H1 (cell line): ENCODE measurements at regions not wholly inside any gene's neighbourhood (a gene's known extent, or its start where the extent isn't known, plus 50 kb on each side); places are given as distances from the start of the nearest gene placed in this dataset.

Experiments
- CTCF ChIA-PET: fragments of 300-600 bp; sonication (Branson Sonifier 250); formaldehyde crosslinking; loops from one replicate; lab custom pipeline; 2021; ENCODE audit not compliant: partially characterized antibody; lab: Charles Lee
- POLR2A ChIA-PET: fragments of 300-600 bp; sonication (Branson Sonifier 250); formaldehyde crosslinking; loops from one replicate; lab custom pipeline; 2021; ENCODE audit warnings: inconsistent platforms; ENCODE audit not compliant: partially characterized antibody; lab: Charles Lee
- DNase-seq, 2 experiments: peaks; one replicate each; pipeline versions ENCODE4 v3.0.0 to v3.0.0-alpha.2; 2010 to 2022; ENCODE audit warnings: low spot score in 2 of 2, low read depth in 1 of 2, mixed read lengths in 1 of 2
- FAIRE-seq: peaks from 2 replicates; lab custom pipeline; 2011; peaks lifted over from hg19 to GRCh38; lab: Jason Lieb, UNC
- H2AFZ ChIP-seq: 2 replicates; pipeline ENCODE4 v1.8.1; 2012; ENCODE audit warnings: low read length, inconsistent platforms
- H2AK5ac ChIP-seq: 2 replicates; pipeline ENCODE4 v1.6.1; 2013; ENCODE audit warnings: low read depth, low read length
- H2BK120ac ChIP-seq: replicated peaks from 2 replicates; pipeline ENCODE3; 2013; ENCODE audit warnings: low read depth, low read length, inconsistent platforms
- H2BK12ac ChIP-seq: 2 replicates; pipeline ENCODE4 v1.6.1; 2013; ENCODE audit warnings: low read depth, low read length
- H2BK15ac ChIP-seq: 2 replicates; pipeline ENCODE4 v1.6.1; 2013; ENCODE audit warnings: low read length
- H2BK20ac ChIP-seq: 2 replicates; pipeline ENCODE4 v1.6.1; 2013; ENCODE audit warnings: low read length
- H2BK5ac ChIP-seq: 2 replicates; pipeline ENCODE4 v1.6.1; 2013; ENCODE audit warnings: low read depth, low read length
- H3K14ac ChIP-seq: 2 replicates; pipeline ENCODE4 v1.6.1; 2013; ENCODE audit warnings: inconsistent platforms; ENCODE audit not compliant: insufficient read length
- H3K18ac ChIP-seq: 2 replicates; pipeline ENCODE4 v1.6.1; 2013; ENCODE audit warnings: low read length; ENCODE audit errors: extremely low read depth
- H3K23ac ChIP-seq: 2 replicates; pipeline ENCODE4 v1.6.1; 2013; ENCODE audit warnings: inconsistent platforms; ENCODE audit not compliant: insufficient read length
- H3K23me2 ChIP-seq: 2 replicates; pipeline ENCODE4 v1.6.1; 2013; ENCODE audit warnings: low read depth, low read length
- H3K27ac ChIP-seq: 2 replicates; pipeline ENCODE4 v1.6.1; 2011; ENCODE audit warnings: low read depth, low read length, inconsistent platforms
- H3K27me3 ChIP-seq, 4 experiments: replicated peaks in 1 of 4; 1 replicate in 1 of 4; 2 replicates in 3 of 4; pipeline versions ENCODE4 v1.6.1 to v1.8.1; 2011 to 2013; ENCODE audit warnings: low read length in 3 of 4, mild to moderate bottlenecking in 3 of 4, inconsistent platforms in 2 of 4, mixed read lengths in 2 of 4, moderate library complexity in 1 of 4; ENCODE audit not compliant: control insufficient read depth in 3 of 4, insufficient read depth in 3 of 4; ENCODE audit errors: extremely low read depth in 1 of 4
- H3K36me3 ChIP-seq, 4 experiments: 2 replicates each; pipeline versions ENCODE4 v1.6.1 to v1.8.1; 2011 to 2013; ENCODE audit warnings: mild to moderate bottlenecking in 4 of 4, low read length in 3 of 4, moderate library complexity in 2 of 4, control low read depth in 1 of 4, inconsistent platforms in 1 of 4; ENCODE audit not compliant: insufficient read depth in 4 of 4, control insufficient read depth in 2 of 4
- H3K4ac ChIP-seq: replicated peaks from 2 replicates; pipeline ENCODE3; 2013; ENCODE audit warnings: low read length, low read depth, mixed read lengths, inconsistent platforms; ENCODE audit not compliant: insufficient read length
- H3K4me1 ChIP-seq, 4 experiments: replicated peaks in 1 of 4; 1 replicate in 1 of 4; 2 replicates in 3 of 4; pipeline versions ENCODE4 v1.6.1 to v1.8.1; 2011 to 2013; ENCODE audit warnings: low read length in 3 of 4, inconsistent platforms in 2 of 4, mixed read lengths in 1 of 4; ENCODE audit not compliant: insufficient read depth in 4 of 4, control insufficient read depth in 3 of 4
- H3K4me2 ChIP-seq, 2 experiments: 2 replicates each; pipeline versions ENCODE4 v1.6.1 to v1.8.1; 2011 to 2013; ENCODE audit warnings: low read depth in 2 of 2, low read length in 2 of 2, control low read depth in 1 of 2, inconsistent platforms in 1 of 2, mild to moderate bottlenecking in 1 of 2; ENCODE audit not compliant: insufficient read depth in 1 of 2
- H3K4me3 ChIP-seq, 4 experiments: fragments of 200-600, 300-600 bp in 1 of 4; sonication (generic), shearing (Covaris generic), sonication (Bioruptor Twin) in 1 of 4; 2 replicates each; pipeline versions ENCODE4 v1.5.1 to v1.8.1; 2011 to 2016; ENCODE audit warnings: low read length in 4 of 4, low read depth in 3 of 4, control low read depth in 2 of 4, inconsistent platforms in 2 of 4, mild to moderate bottlenecking in 2 of 4, mixed read lengths in 1 of 4, moderate library complexity in 1 of 4; ENCODE audit not compliant: insufficient read depth in 2 of 4; ENCODE audit errors: extremely low read depth in 1 of 4
- H3K56ac ChIP-seq: replicated peaks from 2 replicates; pipeline ENCODE3; 2013; ENCODE audit warnings: low read depth, mild to moderate bottlenecking, mixed read lengths, low read length, inconsistent platforms; ENCODE audit not compliant: insufficient read length
- H3K79me1 ChIP-seq: 2 replicates; pipeline ENCODE4 v1.6.1; 2013; ENCODE audit warnings: low read depth, low read length, control low read depth
- H3K79me2 ChIP-seq, 2 experiments: 2 replicates each; pipeline versions ENCODE4 v1.6.1 to v1.8.1; 2012 to 2013; ENCODE audit warnings: low read length in 2 of 2, mild to moderate bottlenecking in 2 of 2, inconsistent platforms in 1 of 2; ENCODE audit not compliant: insufficient read depth in 2 of 2, control insufficient read depth in 1 of 2
- H3K9ac ChIP-seq, 4 experiments: replicated peaks in 1 of 4; 1 replicate in 1 of 4; 2 replicates in 3 of 4; pipeline versions ENCODE4 v1.6.1 to v1.8.1; 2011 to 2013; ENCODE audit warnings: low read depth in 3 of 4, low read length in 3 of 4, control low read depth in 2 of 4, mild to moderate bottlenecking in 2 of 4, moderate library complexity in 2 of 4, inconsistent platforms in 1 of 4; ENCODE audit errors: extremely low read depth in 1 of 4
- H3K9me3 ChIP-seq, 2 experiments: 2 replicates each; pipeline versions ENCODE4 v1.6.1 to v1.8.1; 2012 to 2013; ENCODE audit warnings: mild to moderate bottlenecking in 2 of 2, moderate library complexity in 2 of 2, control low read depth in 1 of 2, inconsistent platforms in 1 of 2, low read depth in 1 of 2, low read length in 1 of 2, mixed read lengths in 1 of 2; ENCODE audit not compliant: insufficient read depth in 2 of 2
- H4K20me1 ChIP-seq, 2 experiments: replicated peaks in 1 of 2; 2 replicates each; pipeline versions ENCODE3 to v1.8.1; 2011 to 2013; ENCODE audit warnings: inconsistent platforms in 2 of 2, low read length in 2 of 2, mild to moderate bottlenecking in 1 of 2; ENCODE audit not compliant: insufficient read depth in 2 of 2, control insufficient read depth in 1 of 2
- H4K5ac ChIP-seq: 2 replicates; pipeline ENCODE4 v1.6.1; 2013; ENCODE audit warnings: low read length, low read depth, mixed read lengths, inconsistent platforms; ENCODE audit not compliant: insufficient read length
- H4K8ac ChIP-seq: 2 replicates; pipeline ENCODE4 v1.8.0; 2013; ENCODE audit warnings: mild to moderate bottlenecking, moderate library complexity, low read length, inconsistent platforms; ENCODE audit not compliant: insufficient read depth; ENCODE audit errors: extremely low read depth
- H4K91ac ChIP-seq: replicated peaks from 2 replicates; pipeline ENCODE3; 2013; ENCODE audit warnings: low read length, mixed read lengths, inconsistent platforms; ENCODE audit not compliant: insufficient read length
- ASH2L ChIP-seq: fragments of 200-600, 300-600 bp; sonication (generic); IDR thresholded peaks from one replicate; pipeline ENCODE4 v1.7.1; 2017; ENCODE audit warnings: low read length
- CREB1 ChIP-seq: IDR thresholded peaks from 2 replicates; pipeline ENCODE4 v1.6.1; 2012; ENCODE audit warnings: inconsistent platforms
- EP300 ChIP-seq, 2 experiments: IDR thresholded peaks; 1 replicate in 1 of 2; 2 replicates in 1 of 2; pipeline ENCODE4 v1.6.1; 2011 to 2012; ENCODE audit warnings: low read depth in 2 of 2, low read length in 2 of 2, mild to moderate bottlenecking in 2 of 2, borderline replicate concordance in 1 of 2, inconsistent platforms in 1 of 2, moderate library complexity in 1 of 2
- FOSL1 ChIP-seq: IDR thresholded peaks from 2 replicates; pipeline ENCODE4 v1.6.1; 2011; ENCODE audit warnings: mild to moderate bottlenecking, low read depth, low read length, moderate library complexity; ENCODE audit not compliant: insufficient read depth
- GTF2F1 ChIP-seq: IDR thresholded peaks from 2 replicates; pipeline ENCODE4 v1.6.1; 2012; ENCODE audit warnings: low read depth, low read length, improper control_type of control experiment, borderline replicate concordance
- HDAC6 ChIP-seq: IDR thresholded peaks from one replicate; pipeline ENCODE4 v1.7.1; 2012; ENCODE audit warnings: low read depth, mild to moderate bottlenecking, inconsistent platforms, low read length, moderate library complexity
- RFX5 ChIP-seq: IDR thresholded peaks from 2 replicates; pipeline ENCODE4 v1.6.1; 2011; ENCODE audit warnings: low read depth, low read length, improper control_type of control experiment, borderline replicate concordance
- RXRA ChIP-seq: IDR thresholded peaks from 2 replicates; pipeline ENCODE4 v1.6.1; 2011; ENCODE audit warnings: low read depth, mild to moderate bottlenecking, low read length, moderate library complexity; ENCODE audit not compliant: insufficient read depth
- SP1 ChIP-seq: IDR thresholded peaks from 2 replicates; pipeline ENCODE4 v1.6.1; 2011; ENCODE audit warnings: low read depth, low read length
- SUZ12 ChIP-seq: fragments of 200-600 bp; sonication (generic); IDR thresholded peaks from 2 replicates; pipeline ENCODE4 v1.6.1; 2012; ENCODE audit warnings: mild to moderate bottlenecking, inconsistent platforms, low read length, moderate library complexity, mixed read lengths
- TCF12 ChIP-seq: IDR thresholded peaks from 2 replicates; pipeline ENCODE4 v1.6.1; 2011; ENCODE audit warnings: low read depth, mild to moderate bottlenecking, low read length
- ZNF274 ChIP-seq: IDR thresholded peaks from 2 replicates; pipeline ENCODE4 v1.7.0; 2012; ENCODE audit warnings: low read length, borderline replicate concordance; ENCODE audit errors: extremely low read depth
- WGBS, 2 experiments: shearing (Covaris generic) in 1 of 2; methylation state at CpG; one replicate each; pipeline versions ENCODE4 v1.1.6 to v1.1.7; 2013 to 2015; ENCODE audit warnings: low lambda C conversion rate in 2 of 2, mixed read lengths in 2 of 2, inconsistent platforms in 1 of 2, low coverage in 1 of 2, missing lambda C conversion rate in 1 of 2; ENCODE audit not compliant: insufficient replicate concordance in 2 of 2, insufficient coverage in 1 of 2, insufficient read length in 1 of 2; ENCODE audit errors: extremely low coverage in 1 of 2, missing lambda C conversion rate in 1 of 2; 5-methylcytosine and 5-hydroxymethylcytosine counted together

GRCh38 chr1:194069168-194069830, 882.9 kb upstream of the B3GALT2 start:
- Histone ChIP-seq H3K27ac (no peak overlapping the region), H3K18ac (no peak overlapping the region), H3K79me1 (no peaks in the 10 kb centered on the region), H3K4me1 (no peaks in the 10 kb centered on the region), H2BK20ac (no peak overlapping the region), H3K9me3 (no peaks in the 10 kb centered on the region), H3K56ac (no peak overlapping the region), H4K5ac (no peak overlapping the region), H3K4me2 (no peak overlapping the region), H3K9ac (no peak overlapping the region), H2BK15ac (no peak overlapping the region), H3K14ac (no peak overlapping the region), H3K36me3 (no peaks in the 10 kb centered on the region), H3K23ac (no peak overlapping the region), H3K23me2 (no peaks in the 10 kb centered on the region), H2BK5ac (no peak overlapping the region), H2BK12ac (no peak overlapping the region), H2AK5ac (no peak overlapping the region), H2AFZ (0 out of 2 replicates have a peak overlapping the region, but pooled peaks have one; percentile 15), H3K4me3 (no peak overlapping the region), H4K8ac (no peak overlapping the region), H3K79me2 (no peaks in the 10 kb centered on the region), H2BK120ac (no peak overlapping the region), H3K4ac (no peak overlapping the region), H4K20me1 (no peaks in the 10 kb centered on the region), H3K27me3 (no peaks in the 10 kb centered on the region), H4K91ac (no peak overlapping the region)
- CTCF ChIA-PET: interaction anchor here (0.6 kb wide), 1 partner anchor 11 kb away, joined by 3 read pairs; no protein-coding TSS in a partner anchor
- POLR2A ChIA-PET: no interaction called here
- DNase-seq (no peak), FAIRE-seq (no peak)
- WGBS, 2 experiments: 99% methylated on average over 7 of the region's 7 CpGs; no CpG with 5 or more reads in 1 of the 2 experiments
- no peak for TF ChIP-seq EP300 (IDR thresholded peaks at IDR 0.05; ENCODE audit: borderline replicate concordance in 1 of 2, low read depth in 2 of 2, low read length in 2 of 2)
- no peak for TF ChIP-seq ASH2L
- TF ChIP-seq RXRA: no peak
- no peak for TF ChIP-seq ZNF274
- no peak for TF ChIP-seq SUZ12
- no peak for TF ChIP-seq RFX5
- TF ChIP-seq CREB1: no peak
- TF ChIP-seq FOSL1: no peak
- TF ChIP-seq SP1: no peak
- no peak for TF ChIP-seq HDAC6
- TF ChIP-seq TCF12: no peak
- no peak for TF ChIP-seq GTF2F1
